AG10803 (cell line): ENCODE measurements at regions not wholly inside any gene's neighbourhood (a gene's known extent, or its start where the extent isn't known, plus 50 kb on each side); places are given as distances from the start of the nearest gene placed in this dataset.

Source experiments
- DNase-seq: peaks from one replicate; pipeline ENCODE4 v3.0.0; 2010; ENCODE audit warnings: low read depth
- H3K4me3 ChIP-seq: 2 replicates; pipeline ENCODE4 v1.5.1; 2011; ENCODE audit warnings: mild to moderate bottlenecking, low read length, control low read depth
- CTCF ChIP-seq: conservative IDR thresholded peaks from 2 replicates; pipeline ENCODE4 v1.5.1; 2011; ENCODE audit warnings: mild to moderate bottlenecking, low read length, control low read depth, inconsistent platforms

- no peak overlapping the region for H3K4me3 ChIP-seq
- no peak for DNase-seq
- TF ChIP-seq CTCF = no peak
Measured at GRCh38 chr18:39661856-39662366, 2096.3 kb upstream of the CELF4 start.

- no peak overlapping the region for H3K4me3 ChIP-seq
- TF ChIP-seq CTCF = no peak
- no peak for DNase-seq
Measured at GRCh38 chr18:39660141-39660540, 2094.5 kb upstream of the CELF4 start.

GRCh38 chr18:39655341-39655740 lies 2089.7 kb upstream of the CELF4 start:
- no peak for DNase-seq
- no peak for TF ChIP-seq CTCF
- H3K4me3 ChIP-seq = no peak overlapping the region

GRCh38 chr18:39653221-39653620 lies 2087.6 kb upstream of the CELF4 start:
- no peak for DNase-seq
- no peak overlapping the region for H3K4me3 ChIP-seq
- no peak for TF ChIP-seq CTCF

- H3K4me3 ChIP-seq = no peak overlapping the region
- DNase-seq = no peak
- TF ChIP-seq CTCF = no peak
Measured at GRCh38 chr18:39648616-39649015, 2083.0 kb upstream of the CELF4 start.

GRCh38 chr18:39647627-39648534 lies 2082.3 kb upstream of the CELF4 start:
- TF ChIP-seq CTCF = no peak
- no peak overlapping the region for H3K4me3 ChIP-seq
- peak; percentile 77 for DNase-seq

- H3K4me3 ChIP-seq = no peak overlapping the region
- peak; percentile 18 for DNase-seq
- no peak for TF ChIP-seq CTCF
Measured at GRCh38 chr18:39638224-39638623, 2072.6 kb upstream of the CELF4 start.
